ENCODE measurements at regions not wholly inside any gene's neighbourhood (a gene's known extent, or its start where the extent isn't known, plus 50 kb on each side); places are given as distances from the start of the nearest gene placed in this dataset.
"Not testable (repeated sequence)": the region's sequence is repeated elsewhere in the genome, so short reads cannot be mapped to it uniquely, and the experiment has no call there.

GRCh38 chr2:88913280-88913679 lies 221.8 kb downstream of the RPIA start:
- DNase-seq (ENCODE audit: low spot score) = no peak
- intact Hi-C loops (cut with micrococcal nuclease; ENCODE audit: unreplicated experiment) = no loop called here
- no TSS peak for BruUV-seq (replicated peaks)
- TF ChIP-seq EZH2 (IDR thresholded peaks at IDR 0.05; ENCODE audit: borderline replicate concordance, low read depth, low read length, poor library complexity, severe bottlenecking) (peak; percentile 16), CTCF (conservative IDR thresholded peaks at IDR 0.05; ENCODE audit: low read depth, low read length) (no peak)
- no peak overlapping the region for H3K4me3 ChIP-seq (ENCODE audit: low read depth, low read length, poor library complexity, severe bottlenecking)
- POLR2A ChIA-PET (ENCODE audit: low non-redundant PET) = no interaction called here
- H3K27me3 ChIP-seq (replicated peaks; ENCODE audit: insufficient read depth, low read depth, low read length, poor library complexity) = peaks cover 33% of the 10 kb centered on the region
- H3K36me3 ChIP-seq (ENCODE audit: insufficient read depth, low read length, poor library complexity, severe bottlenecking) = no peaks in the 10 kb centered on the region
- CTCF ChIA-PET = no interaction called here
- no peaks in the 10 kb centered on the region for H3K9me3 ChIP-seq (ENCODE audit: low read depth, low read length, poor library complexity, severe bottlenecking)
- no peaks in the 10 kb centered on the region for H3K4me1 ChIP-seq (ENCODE audit: insufficient read depth, low read length, poor library complexity, severe bottlenecking)
- no peak overlapping the region for H3K27ac ChIP-seq (ENCODE audit: low read depth, low read length, poor library complexity, severe bottlenecking)

GRCh38 chr2:88919087-88919738 lies 227.7 kb downstream of the RPIA start:
- ChIA-PET POLR2A (ENCODE audit: low non-redundant PET) (no interaction called here), CTCF (interaction anchor here (1.0 kb wide), 1 partner anchor 39 kb away, joined by 3 read pairs; no protein-coding TSS in a partner anchor)
- TF ChIP-seq CTCF (conservative IDR thresholded peaks at IDR 0.05; ENCODE audit: low read depth, low read length) (peak; percentile 69), EZH2 (IDR thresholded peaks at IDR 0.05; ENCODE audit: borderline replicate concordance, low read depth, low read length, poor library complexity, severe bottlenecking) (no peak)
- H3K27me3 ChIP-seq (replicated peaks; ENCODE audit: insufficient read depth, low read depth, low read length, poor library complexity) = peaks cover 34% of the 10 kb centered on the region
- no peak overlapping the region for H3K27ac ChIP-seq (ENCODE audit: low read depth, low read length, poor library complexity, severe bottlenecking)
- H3K9me3 ChIP-seq (ENCODE audit: low read depth, low read length, poor library complexity, severe bottlenecking) = no peaks in the 10 kb centered on the region
- peak; percentile 29 for DNase-seq (ENCODE audit: low spot score)
- no TSS peak for BruUV-seq (replicated peaks)
- no peaks in the 10 kb centered on the region for H3K4me1 ChIP-seq (ENCODE audit: insufficient read depth, low read length, poor library complexity, severe bottlenecking)
- H3K36me3 ChIP-seq (ENCODE audit: insufficient read depth, low read length, poor library complexity, severe bottlenecking) = no peaks in the 10 kb centered on the region
- intact Hi-C loops (cut with micrococcal nuclease; ENCODE audit: unreplicated experiment) = no loop called here
- H3K4me3 ChIP-seq (ENCODE audit: low read depth, low read length, poor library complexity, severe bottlenecking) = no peak overlapping the region

GRCh38 chr2:88920399-88920798 lies 228.9 kb downstream of the RPIA start:
- H3K9me3 ChIP-seq (ENCODE audit: low read depth, low read length, poor library complexity, severe bottlenecking); intact Hi-C loops (cut with micrococcal nuclease; ENCODE audit: unreplicated experiment); H3K36me3 ChIP-seq (ENCODE audit: insufficient read depth, low read length, poor library complexity, severe bottlenecking); CTCF ChIA-PET; DNase-seq (ENCODE audit: low spot score); H3K4me1 ChIP-seq (ENCODE audit: insufficient read depth, low read length, poor library complexity, severe bottlenecking); BruUV-seq (replicated peaks); POLR2A ChIA-PET (ENCODE audit: low non-redundant PET); H3K27ac ChIP-seq (ENCODE audit: low read depth, low read length, poor library complexity, severe bottlenecking); H3K4me3 ChIP-seq (ENCODE audit: low read depth, low read length, poor library complexity, severe bottlenecking): not testable (repeated sequence)
- peaks cover 36% of the 10 kb centered on the region for H3K27me3 ChIP-seq (replicated peaks; ENCODE audit: insufficient read depth, low read depth, low read length, poor library complexity)

GRCh38 chr2:88924533-88924932 lies 233.1 kb downstream of the RPIA start:
- TF ChIP-seq EZH2 (IDR thresholded peaks at IDR 0.05; ENCODE audit: borderline replicate concordance, low read depth, low read length, poor library complexity, severe bottlenecking) (no peak), CTCF (conservative IDR thresholded peaks at IDR 0.05; ENCODE audit: low read depth, low read length) (no peak)
- DNase-seq (ENCODE audit: low spot score) = no peak
- peaks cover 43% of the 10 kb centered on the region for H3K27me3 ChIP-seq (replicated peaks; ENCODE audit: insufficient read depth, low read depth, low read length, poor library complexity)
- intact Hi-C loops (cut with micrococcal nuclease; ENCODE audit: unreplicated experiment) = no loop called here
- ChIA-PET POLR2A (ENCODE audit: low non-redundant PET) (no interaction called here), CTCF (no interaction called here)
- H3K36me3 ChIP-seq (ENCODE audit: insufficient read depth, low read length, poor library complexity, severe bottlenecking) = no peaks in the 10 kb centered on the region
- no peak overlapping the region for H3K4me3 ChIP-seq (ENCODE audit: low read depth, low read length, poor library complexity, severe bottlenecking)
- BruUV-seq (replicated peaks) = no TSS peak
- H3K9me3 ChIP-seq (ENCODE audit: low read depth, low read length, poor library complexity, severe bottlenecking) = no peaks in the 10 kb centered on the region
- H3K4me1 ChIP-seq (ENCODE audit: insufficient read depth, low read length, poor library complexity, severe bottlenecking) = no peaks in the 10 kb centered on the region
- no peak overlapping the region for H3K27ac ChIP-seq (ENCODE audit: low read depth, low read length, poor library complexity, severe bottlenecking)

Data from A673 (cell line).